ENCODE measurements at regions not wholly inside any gene's neighbourhood (a gene's known extent, or its start where the extent isn't known, plus 50 kb on each side); places are given as distances from the start of the nearest gene placed in this dataset.

DNA sequence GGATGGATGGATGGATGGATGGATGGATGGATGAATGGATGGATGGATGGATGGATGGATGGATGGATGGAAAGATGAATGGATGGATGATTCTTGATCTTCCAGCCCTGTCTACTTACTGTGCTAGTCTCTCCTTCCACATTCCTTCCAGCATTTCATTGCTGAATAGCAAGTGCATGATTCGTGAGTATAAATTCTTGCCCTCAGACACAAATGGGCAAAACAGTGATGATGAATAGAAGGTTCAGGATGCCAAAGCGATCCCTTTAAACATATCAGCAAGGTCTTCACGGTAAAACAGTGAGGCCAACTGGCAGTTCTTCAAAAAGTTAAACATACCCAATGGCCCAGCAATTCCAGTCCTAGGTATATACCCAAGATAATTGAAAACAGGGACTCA, 400.2 kb downstream of the MN1 start:
- DNase-seq (ENCODE audit: low read depth, low spot score), result no peak
- peaks cover 4% of the 10 kb centered on the region for H3K9me3 Mint-ChIP-seq
- no peaks in the 10 kb centered on the region for H3K27me3 Mint-ChIP-seq (ENCODE audit: low read depth)
- H3K27ac Mint-ChIP-seq (ENCODE audit: unreplicated experiment), result no peak overlapping the region
- TF ChIP-seq, protein P1, sequence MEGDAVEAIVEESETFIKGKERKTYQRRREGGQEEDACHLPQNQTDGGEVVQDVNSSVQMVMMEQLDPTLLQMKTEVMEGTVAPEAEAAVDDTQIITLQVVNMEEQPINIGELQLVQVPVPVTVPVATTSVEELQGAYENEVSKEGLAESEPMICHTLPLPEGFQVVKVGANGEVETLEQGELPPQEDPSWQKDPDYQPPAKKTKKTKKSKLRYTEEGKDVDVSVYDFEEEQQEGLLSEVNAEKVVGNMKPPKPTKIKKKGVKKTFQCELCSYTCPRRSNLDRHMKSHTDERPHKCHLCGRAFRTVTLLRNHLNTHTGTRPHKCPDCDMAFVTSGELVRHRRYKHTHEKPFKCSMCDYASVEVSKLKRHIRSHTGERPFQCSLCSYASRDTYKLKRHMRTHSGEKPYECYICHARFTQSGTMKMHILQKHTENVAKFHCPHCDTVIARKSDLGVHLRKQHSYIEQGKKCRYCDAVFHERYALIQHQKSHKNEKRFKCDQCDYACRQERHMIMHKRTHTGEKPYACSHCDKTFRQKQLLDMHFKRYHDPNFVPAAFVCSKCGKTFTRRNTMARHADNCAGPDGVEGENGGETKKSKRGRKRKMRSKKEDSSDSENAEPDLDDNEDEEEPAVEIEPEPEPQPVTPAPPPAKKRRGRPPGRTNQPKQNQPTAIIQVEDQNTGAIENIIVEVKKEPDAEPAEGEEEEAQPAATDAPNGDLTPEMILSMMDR (conservative IDR thresholded peaks at IDR 0.05), result no peak
- no peaks in the 10 kb centered on the region for H3K36me3 Mint-ChIP-seq (ENCODE audit: low read depth)
- H3K4me3 Mint-ChIP-seq, result no peak overlapping the region
- H3K4me1 Mint-ChIP-seq, result peaks cover 3% of the 10 kb centered on the region

DNA sequence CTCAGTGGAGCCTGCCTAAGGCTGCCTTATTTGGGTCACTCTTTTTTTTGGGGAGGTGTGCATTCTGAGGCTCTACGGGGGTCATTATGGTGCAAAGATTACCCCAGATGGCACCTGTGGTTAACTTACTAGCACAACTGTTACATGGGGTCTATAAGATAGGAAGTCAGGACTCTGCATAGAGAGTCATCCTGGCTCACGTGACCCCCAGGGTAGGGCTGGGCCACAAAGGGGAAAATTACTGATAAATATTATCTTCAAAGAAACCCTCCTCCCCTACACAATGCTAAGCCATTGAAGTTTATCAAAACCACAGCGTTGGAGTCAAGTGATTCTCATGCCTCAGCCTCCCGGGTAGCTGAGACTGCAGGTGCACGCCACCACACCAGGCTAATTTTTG, 397.1 kb downstream of the MN1 start:
- Mint-ChIP-seq H3K9me3 (peaks cover 4% of the 10 kb centered on the region), H3K4me3 (no peak overlapping the region), H3K27me3 (ENCODE audit: low read depth) (no peaks in the 10 kb centered on the region), H3K36me3 (ENCODE audit: low read depth) (no peaks in the 10 kb centered on the region), H3K4me1 (peaks cover 19% of the 10 kb centered on the region), H3K27ac (ENCODE audit: unreplicated experiment) (no peak overlapping the region)
- TF ChIP-seq, protein P1 (conservative IDR thresholded peaks at IDR 0.05), result no peak
- DNase-seq (ENCODE audit: low read depth, low spot score), result no peak

DNA sequence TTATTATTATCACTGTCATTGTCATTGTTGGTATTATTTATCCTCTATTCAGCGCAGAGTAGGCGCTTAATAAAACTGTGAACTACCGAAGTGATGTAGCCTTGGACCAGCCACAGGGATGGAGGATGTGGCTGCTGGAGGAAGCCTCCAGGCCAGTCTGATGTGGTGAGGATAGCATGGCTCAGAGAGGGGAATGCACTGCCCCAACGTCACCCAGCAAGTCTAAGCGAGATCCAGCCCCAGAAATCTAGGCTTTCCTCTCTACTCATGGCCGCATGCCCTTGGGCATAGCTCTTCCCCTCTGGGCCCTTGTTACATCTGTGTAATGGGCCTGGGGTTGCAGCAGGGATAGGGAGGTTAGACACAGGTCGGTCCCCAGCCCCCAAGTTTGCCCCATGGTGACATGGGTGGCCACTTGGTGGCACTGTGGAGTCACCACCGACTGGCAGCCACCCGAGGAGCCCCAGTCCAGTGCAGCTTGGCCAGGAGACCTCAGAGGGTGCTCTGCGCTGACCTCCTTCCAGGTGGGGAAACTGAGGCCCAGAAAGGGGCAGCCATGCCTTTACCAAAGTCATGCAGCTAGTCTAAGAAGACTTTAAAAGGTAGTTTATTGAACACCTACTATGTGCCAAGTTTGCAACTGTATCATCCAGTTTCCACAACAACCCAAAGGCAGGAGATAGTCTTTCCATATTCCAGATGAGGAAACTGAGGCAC, 395.7 kb downstream of the MN1 start:
- Mint-ChIP-seq H3K4me3 (no peak overlapping the region), H3K4me1 (peaks cover 19% of the 10 kb centered on the region), H3K27me3 (ENCODE audit: low read depth) (no peaks in the 10 kb centered on the region), H3K36me3 (ENCODE audit: low read depth) (no peaks in the 10 kb centered on the region), H3K27ac (ENCODE audit: unreplicated experiment) (no peak overlapping the region), H3K9me3 (peaks cover 3% of the 10 kb centered on the region)
- TF ChIP-seq, protein P1 (conservative IDR thresholded peaks at IDR 0.05), result peak; percentile 78
- DNase-seq (ENCODE audit: low read depth, low spot score), result peak; percentile 78

DNA sequence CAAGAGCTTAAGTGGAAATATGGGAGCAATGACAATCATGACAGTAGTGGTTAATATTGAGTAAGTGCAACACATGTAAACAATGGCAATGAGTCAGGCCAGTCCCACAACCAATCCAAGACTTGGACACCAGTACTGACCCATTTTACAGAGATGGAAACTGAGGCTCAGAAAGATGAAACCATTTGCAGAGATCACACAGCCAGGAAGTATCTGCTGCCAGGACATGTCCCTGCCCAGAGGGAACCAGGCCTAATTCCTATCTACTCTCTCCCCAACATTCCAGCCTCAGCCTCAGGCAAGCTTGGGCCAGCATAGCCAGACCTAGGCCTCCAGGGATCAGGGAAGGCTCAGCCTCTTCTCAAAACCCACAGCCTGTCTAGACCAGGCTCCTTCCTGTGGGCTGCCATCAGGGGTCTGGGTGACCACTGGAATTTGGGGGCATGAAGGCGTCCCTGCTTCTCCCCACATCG, 395.1 kb downstream of the MN1 start:
- Mint-ChIP-seq H3K9me3 (no peaks in the 10 kb centered on the region), H3K27me3 (ENCODE audit: low read depth) (no peaks in the 10 kb centered on the region), H3K4me3 (no peak overlapping the region), H3K4me1 (peaks cover 19% of the 10 kb centered on the region), H3K27ac (ENCODE audit: unreplicated experiment) (no peak overlapping the region), H3K36me3 (ENCODE audit: low read depth) (no peaks in the 10 kb centered on the region)
- DNase-seq (ENCODE audit: low read depth, low spot score), result no peak
- TF ChIP-seq, protein P1 (conservative IDR thresholded peaks at IDR 0.05), result no peak

DNA sequence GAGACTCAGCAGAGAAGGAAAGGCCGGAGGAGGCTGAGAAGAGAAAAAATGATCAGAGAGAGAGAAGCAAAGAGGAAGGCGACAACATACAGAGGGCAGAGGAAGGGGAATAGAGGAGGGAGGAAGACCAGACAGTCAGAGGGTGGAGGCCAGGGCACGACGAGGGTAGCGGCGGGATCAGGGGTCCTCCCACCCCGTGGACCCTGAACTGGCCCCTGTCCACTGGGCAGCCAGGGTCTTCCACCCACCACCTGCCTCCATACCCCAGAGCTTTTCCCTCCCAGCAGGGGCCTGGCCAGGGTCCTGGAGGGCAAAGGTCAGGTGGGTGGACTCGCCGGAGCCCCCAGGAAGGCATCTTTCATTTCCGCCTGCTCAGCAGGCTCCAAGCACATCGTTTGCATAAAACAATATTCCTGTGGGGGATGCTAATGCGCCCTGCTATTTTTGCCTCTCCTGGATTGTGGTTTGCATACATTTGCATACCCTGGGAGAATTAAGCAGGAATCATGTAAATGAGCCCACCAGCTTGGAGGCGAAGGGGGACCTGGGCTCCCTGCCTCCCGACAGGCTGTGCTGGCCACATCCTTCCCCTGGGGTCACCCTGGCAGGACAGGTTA, 394.1 kb downstream of the MN1 start:
- H3K4me3 Mint-ChIP-seq, result no peak overlapping the region
- H3K27ac Mint-ChIP-seq (ENCODE audit: unreplicated experiment), result peak overlapping the region; percentile 5
- no peaks in the 10 kb centered on the region for H3K9me3 Mint-ChIP-seq
- TF ChIP-seq, protein P1 (conservative IDR thresholded peaks at IDR 0.05), result no peak
- no peaks in the 10 kb centered on the region for H3K36me3 Mint-ChIP-seq (ENCODE audit: low read depth)
- no peaks in the 10 kb centered on the region for H3K27me3 Mint-ChIP-seq (ENCODE audit: low read depth)
- no peak for DNase-seq (ENCODE audit: low read depth, low spot score)
- H3K4me1 Mint-ChIP-seq, result peaks cover 19% of the 10 kb centered on the region
